ENCODE measurements at regions not wholly inside any gene's neighbourhood (a gene's known extent, or its start where the extent isn't known, plus 50 kb on each side); places are given as distances from the start of the nearest gene placed in this dataset.

DNA sequence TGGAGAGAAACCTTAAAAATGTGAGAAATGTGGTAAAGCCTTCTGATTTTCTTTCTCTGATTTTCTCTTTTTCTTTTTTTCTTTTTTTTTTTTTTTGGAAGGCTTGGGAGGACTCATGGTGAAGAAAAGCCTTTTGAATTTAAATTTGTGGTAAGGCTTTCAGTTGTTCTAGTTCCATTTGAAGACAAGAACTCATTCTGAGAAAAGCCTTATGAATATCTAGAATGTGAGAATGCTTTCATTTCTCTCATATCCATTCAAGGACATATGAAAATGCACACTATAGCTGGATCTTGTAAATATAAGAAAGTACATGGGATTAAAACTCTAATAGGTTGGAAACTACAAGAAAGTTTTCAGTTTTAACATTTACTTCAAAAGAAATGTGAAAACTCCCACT, 1045.2 kb upstream of the NRXN1 start:
- no peak for TF ChIP-seq CTCF (IDR thresholded peaks at IDR 0.05; ENCODE audit: insufficient read depth, low read length, poor library complexity, severe bottlenecking)
- TF ChIP-seq EZH2phosphoT487 (conservative IDR thresholded peaks at IDR 0.05; ENCODE audit: low read length) = no peak

Measured in SU-DHL-6 (cell line).